Stomach (tissue), 4 donors: ENCODE measurements at regions not wholly inside any gene's neighbourhood (a gene's known extent, or its start where the extent isn't known, plus 50 kb on each side); places are given as distances from the start of the nearest gene placed in this dataset.

Source experiments
- CTCF ChIP-seq, 7 experiments: fragments of 450-650 bp in 4 of 7; fragments of 200-600 bp in 3 of 7; sonication (generic) in 3 of 7; IDR thresholded peaks; one replicate each; pipeline ENCODE4 v1.5.1; 2016 to 2019; ENCODE audit warnings: antibody characterized with exemption in 7 of 7, control low read depth in 2 of 7, mild to moderate bottlenecking in 1 of 7
- EP300 ChIP-seq: sonication (generic); formaldehyde crosslinking; IDR thresholded peaks from one replicate; pipeline ENCODE4 v1.6.1; 2017; ENCODE audit warnings: antibody characterized with exemption
- POLR2AphosphoS5 ChIP-seq, 3 donors: sonication (generic); formaldehyde crosslinking; IDR thresholded peaks; one replicate each; pipeline ENCODE4 v1.6.1; 2016; ENCODE audit warnings: antibody characterized with exemption in 3 of 3

GRCh38 chr2:17996978-17997377 is 118.5 kb downstream of the KCNS3 start:
- TF ChIP-seq POLR2AphosphoS5 (IDR thresholded peaks at IDR 0.05) (no peak), CTCF (IDR thresholded peaks at IDR 0.05) (no peak), EP300 (no peak)
